Astrocyte (in vitro differentiated cells and primary cell): ENCODE measurements at regions not wholly inside any gene's neighbourhood (a gene's known extent, or its start where the extent isn't known, plus 50 kb on each side); places are given as distances from the start of the nearest gene placed in this dataset.

ENCODE experiments used
- DNase-seq: peaks from one replicate; pipeline ENCODE4 v3.0.0-alpha.2; 2010; ENCODE audit warnings: low read depth
- FAIRE-seq: peaks from 2 replicates; lab custom pipeline; 2011; peaks lifted over from hg19 to GRCh38; lab: Jason Lieb, UNC
- H2AFZ ChIP-seq: 2 replicates; pipeline ENCODE4 v1.6.0; 2012; ENCODE audit warnings: low read depth, low read length, inconsistent platforms
- H3K27ac ChIP-seq: 2 replicates; pipeline ENCODE4 v1.5.1; 2011; ENCODE audit warnings: low read depth, low read length, inconsistent platforms
- H3K27me3 ChIP-seq: 2 replicates; pipeline ENCODE4 v1.6.0; 2011; ENCODE audit warnings: low read length, inconsistent platforms; ENCODE audit not compliant: insufficient read depth
- H3K36me3 ChIP-seq: 2 replicates; pipeline ENCODE4 v1.5.1; 2011; ENCODE audit warnings: low read length, inconsistent platforms; ENCODE audit not compliant: insufficient read depth
- H3K4me1 ChIP-seq: 2 replicates; pipeline ENCODE4 v1.5.1; 2011; ENCODE audit warnings: low read length, inconsistent platforms; ENCODE audit not compliant: insufficient read depth
- H3K4me2 ChIP-seq: 2 replicates; pipeline ENCODE4 v1.6.0; 2012; ENCODE audit warnings: low read length, inconsistent platforms
- H3K4me3 ChIP-seq: 2 replicates; pipeline ENCODE4 v1.5.1; 2011; ENCODE audit warnings: low read depth, mild to moderate bottlenecking, low read length, inconsistent platforms; ENCODE audit not compliant: insufficient read depth
- H3K79me2 ChIP-seq: 2 replicates; pipeline ENCODE4 v1.6.0; 2012; ENCODE audit warnings: mild to moderate bottlenecking, low read length, inconsistent platforms; ENCODE audit not compliant: insufficient read depth
- H3K9ac ChIP-seq: 2 replicates; pipeline ENCODE4 v1.6.0; 2012; ENCODE audit warnings: mild to moderate bottlenecking, low read length, inconsistent platforms
- H3K9me3 ChIP-seq: 2 replicates; pipeline ENCODE4 v1.5.1; 2012; ENCODE audit warnings: low read depth, mild to moderate bottlenecking, low read length, inconsistent platforms; ENCODE audit not compliant: insufficient read depth
- H4K20me1 ChIP-seq: 2 replicates; pipeline ENCODE4 v1.6.0; 2012; ENCODE audit warnings: low read length, inconsistent platforms; ENCODE audit not compliant: insufficient read depth
- H3K27ac Mint-ChIP-seq: one replicate; pipeline ENCODE4 v1.8.0; 2021; ENCODE audit warnings: mild to moderate bottlenecking, mixed read lengths; ENCODE audit not compliant: unreplicated experiment
- H3K27me3 Mint-ChIP-seq: one replicate; pipeline ENCODE4 v1.8.0; 2021; ENCODE audit warnings: low read depth, mixed read lengths; ENCODE audit not compliant: unreplicated experiment
- H3K36me3 Mint-ChIP-seq: one replicate; pipeline ENCODE4 v1.8.0; 2021; ENCODE audit warnings: low read depth, mixed read lengths; ENCODE audit not compliant: unreplicated experiment
- H3K4me1 Mint-ChIP-seq: one replicate; pipeline ENCODE4 v1.8.0; 2021; ENCODE audit warnings: low read depth, mixed read lengths; ENCODE audit not compliant: unreplicated experiment
- H3K4me3 Mint-ChIP-seq: one replicate; pipeline ENCODE4 v1.8.0; 2021; ENCODE audit warnings: mild to moderate bottlenecking, moderate library complexity, mixed read lengths; ENCODE audit not compliant: unreplicated experiment
- H3K9me3 Mint-ChIP-seq: one replicate; pipeline ENCODE4 v1.8.0; 2021; ENCODE audit warnings: mild to moderate bottlenecking, mixed read lengths; ENCODE audit not compliant: unreplicated experiment
- CTCF ChIP-seq: IDR thresholded peaks from 2 replicates; pipeline ENCODE4 v1.5.1; 2011; ENCODE audit warnings: low read depth, mild to moderate bottlenecking, inconsistent platforms, low read length, moderate library complexity; ENCODE audit not compliant: insufficient read depth
- EZH2 ChIP-seq: IDR thresholded peaks from 2 replicates; pipeline ENCODE4 v1.6.1; 2012; ENCODE audit warnings: mild to moderate bottlenecking, low read length, inconsistent platforms; ENCODE audit not compliant: insufficient read depth

DNA sequence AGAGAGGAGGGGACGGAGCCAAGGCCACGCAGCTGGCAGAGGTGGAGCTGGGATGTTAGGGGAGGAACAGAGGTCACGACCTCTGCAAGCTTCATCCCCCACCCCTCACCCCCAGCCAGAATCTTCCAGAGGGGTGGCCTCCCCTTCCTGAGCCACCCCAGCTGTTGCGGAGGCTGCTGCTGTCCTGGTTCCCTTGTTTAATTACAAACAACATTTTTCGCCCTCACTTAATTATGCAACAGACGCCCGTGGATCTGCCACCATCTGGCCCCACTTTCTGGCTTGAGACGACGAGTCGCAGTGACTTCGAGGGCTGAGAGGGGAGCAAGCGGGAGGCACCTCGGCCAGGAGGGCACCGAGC, 153.7 kb upstream of the PTPN1 start:
- Mint-ChIP-seq H3K27me3 (peaks cover 36% of the 10 kb centered on the region), H3K9me3 (no peaks in the 10 kb centered on the region), H3K36me3 (no peaks in the 10 kb centered on the region), H3K4me1 (peaks cover 4% of the 10 kb centered on the region), H3K27ac (no peak overlapping the region), H3K4me3 (no peak overlapping the region)
- Histone ChIP-seq H3K36me3 (no peaks in the 10 kb centered on the region), H3K4me2 (no peak overlapping the region), H3K79me2 (no peaks in the 10 kb centered on the region), H3K4me1 (no peaks in the 10 kb centered on the region), H3K27ac (no peak overlapping the region), H2AFZ (no peak overlapping the region), H3K27me3 (no peaks in the 10 kb centered on the region), H3K9ac (no peak overlapping the region), H3K4me3 (no peak overlapping the region), H4K20me1 (no peaks in the 10 kb centered on the region), H3K9me3 (no peaks in the 10 kb centered on the region)
- no peak for TF ChIP-seq EZH2
- no peak for TF ChIP-seq CTCF
- no peak for FAIRE-seq
- no peak for DNase-seq

DNA sequence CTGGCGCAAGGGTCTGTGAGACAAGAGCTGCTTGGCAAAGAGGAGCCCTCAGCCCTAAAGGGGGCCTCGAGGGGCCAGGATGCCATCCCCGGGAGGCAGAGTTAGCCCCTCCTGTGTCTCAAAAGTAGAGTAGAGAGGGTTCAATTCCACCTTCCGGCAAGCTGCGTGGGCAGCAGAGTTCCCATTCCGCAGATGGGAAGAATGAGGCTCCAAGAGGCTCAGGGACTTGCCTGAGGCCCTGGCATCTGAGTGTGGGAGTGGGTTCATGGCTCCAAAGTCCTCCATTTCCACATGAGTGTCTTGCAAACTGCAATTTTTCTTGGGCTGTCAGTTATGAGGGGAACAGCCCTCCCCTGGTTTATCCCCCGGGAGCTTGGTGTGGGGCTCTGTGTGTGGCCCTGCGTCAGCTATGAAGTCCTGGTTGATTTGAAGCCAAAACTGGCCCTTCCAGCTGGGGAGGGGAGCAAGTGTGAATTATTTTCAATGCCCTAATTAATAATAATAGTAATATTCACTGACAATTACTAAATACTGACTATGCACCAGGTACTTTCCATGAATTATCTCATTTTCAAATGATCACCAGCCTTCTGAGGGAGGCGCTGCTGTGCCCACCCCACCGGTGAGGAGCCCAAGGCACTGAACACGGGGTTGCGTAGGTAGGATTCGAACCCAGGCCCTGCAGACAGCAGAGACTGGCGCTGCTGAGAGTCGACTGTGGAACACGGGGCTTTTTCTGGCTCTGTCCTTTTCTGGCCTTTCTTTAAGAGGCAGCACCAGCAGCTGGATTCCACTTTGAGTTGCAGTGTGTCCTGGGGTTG, 153.0 kb upstream of the PTPN1 start:
- Histone ChIP-seq H3K4me1 (no peaks in the 10 kb centered on the region), H3K27ac (no peak overlapping the region), H3K9ac (no peak overlapping the region), H3K36me3 (no peaks in the 10 kb centered on the region), H4K20me1 (no peaks in the 10 kb centered on the region), H3K79me2 (no peaks in the 10 kb centered on the region), H3K4me2 (no peak overlapping the region), H3K4me3 (no peak overlapping the region), H3K9me3 (no peaks in the 10 kb centered on the region), H2AFZ (no peak overlapping the region), H3K27me3 (no peaks in the 10 kb centered on the region)
- H3K4me1 Mint-ChIP-seq: peaks cover 4% of the 10 kb centered on the region
- FAIRE-seq: no peak
- TF ChIP-seq CTCF: no peak
- TF ChIP-seq EZH2: no peak
- H3K36me3 Mint-ChIP-seq: no peaks in the 10 kb centered on the region
- H3K27ac Mint-ChIP-seq: no peak overlapping the region
- no peaks in the 10 kb centered on the region for H3K9me3 Mint-ChIP-seq
- H3K27me3 Mint-ChIP-seq: peaks cover 35% of the 10 kb centered on the region
- DNase-seq: no peak
- no peak overlapping the region for H3K4me3 Mint-ChIP-seq

DNA sequence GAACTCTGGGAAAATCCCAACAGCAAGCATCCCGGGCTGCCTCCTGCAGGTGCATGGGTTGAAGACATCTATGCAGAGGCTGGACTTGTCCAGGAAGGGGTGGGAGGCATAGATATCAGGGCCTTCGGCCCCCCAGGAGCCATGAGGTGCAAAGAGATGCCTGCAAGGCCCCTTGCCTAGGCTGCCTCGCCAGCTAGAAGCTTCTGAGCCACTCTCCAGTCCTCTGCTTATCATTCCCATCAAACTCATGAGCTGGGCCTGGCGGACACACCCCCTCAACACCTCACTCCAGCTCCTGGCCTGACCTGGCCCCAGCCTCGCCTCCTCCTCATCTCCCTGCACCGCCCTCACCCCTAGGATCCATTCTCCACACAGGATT, 152.4 kb upstream of the PTPN1 start:
- Mint-ChIP-seq H3K36me3 (no peaks in the 10 kb centered on the region), H3K9me3 (no peaks in the 10 kb centered on the region), H3K4me1 (peaks cover 4% of the 10 kb centered on the region), H3K4me3 (no peak overlapping the region), H3K27ac (no peak overlapping the region), H3K27me3 (peaks cover 31% of the 10 kb centered on the region)
- Histone ChIP-seq H3K4me3 (no peak overlapping the region), H3K4me1 (no peaks in the 10 kb centered on the region), H2AFZ (no peak overlapping the region), H3K27ac (no peak overlapping the region), H4K20me1 (no peaks in the 10 kb centered on the region), H3K4me2 (no peak overlapping the region), H3K9ac (no peak overlapping the region), H3K27me3 (no peaks in the 10 kb centered on the region), H3K9me3 (no peaks in the 10 kb centered on the region), H3K36me3 (no peaks in the 10 kb centered on the region), H3K79me2 (no peaks in the 10 kb centered on the region)
- FAIRE-seq (no peak), DNase-seq (no peak)
- no peak for TF ChIP-seq EZH2
- TF ChIP-seq CTCF: no peak
